Common myeloid progenitor, CD34-positive (primary cell): ENCODE measurements at regions not wholly inside any gene's neighbourhood (a gene's known extent, or its start where the extent isn't known, plus 50 kb on each side); places are given as distances from the start of the nearest gene placed in this dataset.

Experiments
- CTCF ChIA-PET: fragments of 350-600 bp; sonication (Branson Sonifier 250); formaldehyde crosslinking; loops from one replicate; lab custom pipeline; 2021; ENCODE audit warnings: antibody characterized with exemption; lab: Charles Lee
- POLR2A ChIA-PET: fragments of 350-600 bp; sonication (Branson Sonifier 250); formaldehyde crosslinking; loops from one replicate; lab custom pipeline; 2021; ENCODE audit warnings: antibody characterized with exemption; lab: Charles Lee
- DNase-seq, 3 donors: peaks; one replicate each; pipeline versions ENCODE4 v3.0.0 to v3.0.0-alpha.2; 2013
- H3K27ac ChIP-seq, 2 experiments: 1 replicate in 1 of 2; 2 replicates in 1 of 2; pipeline ENCODE4 v1.7.0; 2013; ENCODE audit warnings: inconsistent platforms in 2 of 2, low read length in 2 of 2, mild to moderate bottlenecking in 2 of 2, low read depth in 1 of 2, moderate library complexity in 1 of 2; ENCODE audit not compliant: severe bottlenecking in 2 of 2, insufficient read depth in 1 of 2, poor library complexity in 1 of 2
- H3K27me3 ChIP-seq, 5 experiments: replicated peaks in 2 of 5; 1 replicate in 3 of 5; 2 replicates in 2 of 5; pipeline versions ENCODE4 v1.6.1 to v1.7.0; 2013; ENCODE audit warnings: low read length in 4 of 5, mild to moderate bottlenecking in 2 of 5, moderate library complexity in 2 of 5, inconsistent platforms in 1 of 5; ENCODE audit not compliant: insufficient read depth in 5 of 5, control insufficient read depth in 4 of 5
- H3K36me3 ChIP-seq, 4 experiments: 1 replicate in 2 of 4; 2 replicates in 2 of 4; pipeline versions ENCODE4 v1.6.1 to v1.7.0; 2013; ENCODE audit warnings: low read length in 3 of 4, control low read depth in 1 of 4, mild to moderate bottlenecking in 1 of 4; ENCODE audit not compliant: control insufficient read depth in 4 of 4, insufficient read depth in 4 of 4
- H3K4me1 ChIP-seq, 4 experiments: 1 replicate in 3 of 4; 2 replicates in 1 of 4; pipeline versions ENCODE4 v1.6.1 to v1.7.1; 2013; ENCODE audit warnings: low read length in 3 of 4, mild to moderate bottlenecking in 3 of 4, control low read depth in 1 of 4, inconsistent platforms in 1 of 4, moderate library complexity in 1 of 4; ENCODE audit not compliant: control insufficient read depth in 4 of 4, insufficient read depth in 4 of 4; ENCODE audit errors: control extremely low read depth in 1 of 4
- H3K4me3 ChIP-seq, 7 experiments: 1 replicate in 4 of 7; 2 replicates in 3 of 7; pipeline versions ENCODE4 v1.5.1 to v1.7.0; 2013; ENCODE audit warnings: mild to moderate bottlenecking in 7 of 7, low read length in 6 of 7, moderate library complexity in 6 of 7, inconsistent platforms in 2 of 7, low read depth in 2 of 7, control low read depth in 1 of 7; ENCODE audit not compliant: insufficient read depth in 4 of 7, control insufficient read depth in 1 of 7; ENCODE audit errors: extremely low read depth in 1 of 7
- H3K9me3 ChIP-seq, 5 experiments: 1 replicate in 4 of 5; 2 replicates in 1 of 5; pipeline versions ENCODE4 v1.6.1 to v1.7.1; 2013; ENCODE audit warnings: low read length in 4 of 5, mild to moderate bottlenecking in 2 of 5, inconsistent platforms in 1 of 5, low read depth in 1 of 5, moderate library complexity in 1 of 5; ENCODE audit not compliant: control insufficient read depth in 4 of 5, insufficient read depth in 2 of 5; ENCODE audit errors: control extremely low read depth in 1 of 5
- WGBS: methylation state at CpG from one replicate; pipeline ENCODE4 v1.1.5; 2013; ENCODE audit not compliant: insufficient coverage; 5-methylcytosine and 5-hydroxymethylcytosine counted together

DNA sequence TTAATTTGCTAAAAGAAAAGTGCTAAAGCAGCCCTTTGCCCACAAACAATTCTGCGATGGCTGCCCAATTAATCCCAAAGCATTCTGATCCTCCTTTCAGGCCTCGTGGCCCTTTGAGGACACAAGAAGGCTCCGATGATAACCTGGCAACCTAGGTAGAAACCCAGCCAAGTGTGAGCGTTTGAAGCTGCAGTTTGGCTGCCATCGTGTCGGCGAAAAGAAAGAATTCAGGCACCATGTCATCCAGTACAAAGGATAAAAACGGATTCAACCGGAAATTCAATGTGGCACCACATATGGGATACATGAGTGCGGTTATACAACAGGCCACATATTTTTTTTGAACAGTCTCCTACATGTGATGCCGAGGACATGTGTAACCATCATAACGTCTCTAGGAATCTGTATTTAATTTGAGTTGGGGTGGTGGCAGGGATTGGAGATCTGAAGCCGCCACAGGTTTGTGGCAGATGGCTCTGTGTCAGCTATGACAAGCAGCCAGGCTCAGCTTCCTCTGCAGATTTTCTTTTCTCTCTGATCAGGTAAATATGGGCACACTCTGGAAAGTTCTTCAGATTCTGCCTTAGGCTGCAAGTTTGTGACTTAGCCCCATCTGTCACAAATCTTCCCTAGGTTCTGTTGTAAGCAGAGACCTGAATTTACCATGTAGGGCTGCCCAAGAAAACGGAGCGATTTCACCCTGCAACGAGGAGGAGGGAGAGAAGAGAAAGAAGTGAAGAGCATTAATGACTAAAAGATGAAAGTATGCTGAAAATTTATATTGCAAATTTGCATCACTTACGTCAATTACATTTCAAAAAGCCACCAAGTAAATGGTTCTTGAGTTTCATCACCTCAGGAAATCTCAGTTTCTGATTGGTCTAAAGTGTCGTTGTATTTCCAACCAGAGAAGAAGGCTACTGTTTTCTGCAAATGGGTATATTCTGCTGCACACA lies 573.2 kb downstream of the ZEB2 start:
- Histone ChIP-seq H3K27ac (no peak overlapping the region), H3K36me3 (peaks cover 0 to 7% (median 3%) of the 10 kb centered on the region in 4 experiments), H3K27me3 (no peaks in the 10 kb centered on the region), H3K9me3 (peaks cover 0 to 2% (median 0%) of the 10 kb centered on the region in 5 experiments), H3K4me3 (no peak overlapping the region), H3K4me1 (peaks cover 0 to 11% (median 0%) of the 10 kb centered on the region in 4 experiments)
- ChIA-PET POLR2A (no interaction called here), CTCF (no interaction called here)
- WGBS: 100% methylated on average over 12 of the region's 18 CpGs
- no peak for DNase-seq

DNA sequence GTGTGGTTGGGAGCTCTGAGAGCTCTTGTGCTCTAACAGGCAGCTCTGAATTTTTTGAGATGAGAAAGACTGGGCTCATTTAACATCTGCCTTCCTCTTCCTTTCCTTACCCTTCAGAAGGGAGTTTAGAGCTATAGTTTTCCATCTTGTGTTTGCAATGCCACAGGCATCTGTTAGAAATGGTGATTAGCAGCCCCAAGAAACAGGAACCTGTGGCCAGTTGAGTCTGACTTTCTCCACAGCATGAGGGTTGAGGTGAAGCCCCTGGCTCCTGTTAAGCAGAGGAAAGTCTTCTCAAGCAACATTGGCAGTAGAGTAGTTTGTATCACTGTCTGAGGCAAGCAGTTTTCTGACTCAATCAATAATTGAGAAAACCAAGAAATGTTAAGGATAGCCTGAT lies 577.4 kb downstream of the ZEB2 start:
- H3K4me1 ChIP-seq: peaks cover 0 to 18% (median 4%) of the 10 kb centered on the region in 4 experiments
- CTCF ChIA-PET: no interaction called here
- H3K36me3 ChIP-seq: peaks cover 0 to 7% (median 3%) of the 10 kb centered on the region in 4 experiments
- POLR2A ChIA-PET: no interaction called here
- no peak overlapping the region for H3K27ac ChIP-seq
- H3K4me3 ChIP-seq: no peak overlapping the region
- H3K9me3 ChIP-seq: peaks cover 0 to 2% (median 0%) of the 10 kb centered on the region in 5 experiments
- DNase-seq: peak in 2 of 3 donors; percentile 61 to 77
- peaks cover 0 to 27% (median 7%) of the 10 kb centered on the region in 5 experiments for H3K27me3 ChIP-seq

DNA sequence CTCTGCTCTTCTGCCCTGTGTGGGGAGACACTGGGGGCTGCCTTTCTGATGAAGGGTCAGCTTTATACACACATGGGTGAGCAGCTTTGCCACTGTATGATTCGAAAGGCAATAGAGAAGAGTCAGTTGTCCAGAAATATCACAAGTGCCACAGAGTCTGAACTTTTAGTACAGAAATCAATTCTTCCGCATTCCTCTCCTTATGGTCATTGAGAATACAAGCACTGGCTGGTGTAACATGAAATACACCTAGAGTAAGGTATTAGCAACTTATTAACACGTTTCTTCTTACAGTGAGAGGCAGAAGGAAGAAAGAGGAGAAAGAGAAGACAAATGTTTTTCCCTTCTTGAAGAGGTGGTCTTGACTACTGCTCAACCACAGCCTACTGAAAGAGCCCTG lies 579.2 kb downstream of the ZEB2 start:
- H3K27me3 ChIP-seq: peaks cover 2 to 44% (median 14%) of the 10 kb centered on the region in 5 experiments
- peaks cover 0 to 3% (median under 1%) of the 10 kb centered on the region in 4 experiments for H3K36me3 ChIP-seq
- no peak for DNase-seq
- POLR2A ChIA-PET: no interaction called here
- H3K4me3 ChIP-seq: no peak overlapping the region
- H3K27ac ChIP-seq: no peak overlapping the region
- CTCF ChIA-PET: no interaction called here
- H3K9me3 ChIP-seq: peaks cover 0 to 2% (median 0%) of the 10 kb centered on the region in 5 experiments
- WGBS: 100% methylated on average over 2 of the region's 3 CpGs
- H3K4me1 ChIP-seq: peaks cover 0 to 30% (median 16%) of the 10 kb centered on the region in 4 experiments

DNA sequence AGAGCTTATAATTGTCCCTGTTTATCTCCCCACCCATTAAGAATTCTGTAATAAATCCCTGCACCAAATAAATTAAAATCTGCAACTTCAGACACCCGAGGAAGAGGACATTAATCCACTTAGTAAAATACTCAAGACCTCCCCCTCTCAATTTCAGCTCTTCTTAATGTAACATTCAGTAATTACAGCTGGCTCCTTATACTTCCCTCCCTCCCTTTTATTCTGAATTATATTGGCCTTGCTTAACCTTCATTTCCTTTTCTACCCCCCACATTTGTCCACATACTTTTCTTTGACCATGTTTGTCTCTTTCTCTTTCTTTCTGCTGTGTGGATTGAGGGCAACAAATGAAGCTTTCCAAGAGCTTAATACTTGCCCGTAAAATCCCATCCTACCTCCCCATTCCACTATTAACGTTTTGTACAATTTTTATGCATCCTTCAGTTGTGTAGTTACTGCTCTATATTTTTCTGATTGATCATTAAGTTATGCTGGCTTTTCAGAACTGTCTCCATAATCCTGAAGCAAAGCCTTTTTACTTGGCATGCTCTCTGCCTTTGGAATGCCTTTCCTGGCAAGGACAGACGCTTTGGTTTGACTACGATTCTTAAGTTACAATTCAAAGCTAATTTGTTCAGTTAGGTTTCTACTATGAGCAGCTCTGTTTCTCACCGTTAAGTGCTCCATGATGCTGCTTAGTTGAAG lies 580.1 kb downstream of the ZEB2 start:
- CTCF ChIA-PET: interaction anchor here (0.6 kb wide), 1 partner anchor 30 kb away, joined by 3 read pairs; no protein-coding TSS in a partner anchor
- POLR2A ChIA-PET: no interaction called here
- H3K4me1 ChIP-seq: peaks cover 0 to 30% (median 16%) of the 10 kb centered on the region in 4 experiments
- peaks cover 0 to 2% (median 0%) of the 10 kb centered on the region in 5 experiments for H3K9me3 ChIP-seq
- no peak for DNase-seq
- H3K27ac ChIP-seq: no peak overlapping the region
- H3K27me3 ChIP-seq: peaks cover 2 to 48% (median 15%) of the 10 kb centered on the region in 5 experiments
- WGBS: 93% methylated on average over 3 of the region's 6 CpGs
- no peak overlapping the region for H3K4me3 ChIP-seq
- H3K36me3 ChIP-seq: peaks cover 0 to 3% (median 0%) of the 10 kb centered on the region in 4 experiments

DNA sequence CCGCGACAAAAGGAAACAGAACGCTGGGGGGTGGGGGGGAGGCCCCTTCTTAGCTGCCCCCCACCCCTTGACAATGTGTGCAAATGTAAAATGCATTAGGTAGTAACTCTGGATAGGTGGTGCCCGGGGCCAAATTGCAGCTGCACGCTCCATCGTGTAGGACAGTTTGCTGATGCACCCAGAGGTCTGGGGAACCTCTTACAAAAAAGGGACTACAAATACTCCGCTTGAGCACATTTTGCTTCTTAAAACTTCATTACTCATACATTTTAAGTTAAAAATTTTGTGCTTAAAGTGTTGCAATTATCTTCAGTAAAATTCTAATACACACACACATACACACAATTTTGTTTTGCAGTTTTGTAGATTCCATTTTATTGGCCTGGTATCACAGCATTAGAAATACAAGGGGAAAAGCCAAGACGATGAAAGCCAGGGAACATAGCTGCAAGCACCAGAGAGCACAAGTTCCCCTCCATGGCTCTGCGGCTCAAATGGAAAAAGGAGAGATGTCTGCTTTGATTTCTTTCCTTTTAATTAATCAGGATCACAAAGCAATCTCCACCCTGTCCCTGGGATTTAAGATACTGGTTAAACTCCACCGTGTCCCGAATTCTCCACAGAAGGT lies 582.1 kb downstream of the ZEB2 start:
- DNase-seq: peak in 1 of 3 donors; percentile 59
- peaks cover 0 to 3% (median 0%) of the 10 kb centered on the region in 4 experiments for H3K36me3 ChIP-seq
- no peak overlapping the region for H3K27ac ChIP-seq
- peaks cover 2 to 48% (median 15%) of the 10 kb centered on the region in 5 experiments for H3K27me3 ChIP-seq
- CTCF ChIA-PET: interaction anchor here (1.1 to 1.3 kb wide), 2 partner anchors 11 to 13 kb away, joined by 3 to 4 read pairs; no protein-coding TSS in a partner anchor
- peak overlapping the region; percentile 34 to 79 (median 69) for H3K4me3 ChIP-seq
- H3K4me1 ChIP-seq: peaks cover 0 to 27% (median 16%) of the 10 kb centered on the region in 4 experiments
- H3K9me3 ChIP-seq: peaks cover 0 to 2% (median 0%) of the 10 kb centered on the region in 5 experiments
- WGBS: 50% methylated on average over 4 of the region's 11 CpGs
- POLR2A ChIA-PET: no interaction called here

DNA sequence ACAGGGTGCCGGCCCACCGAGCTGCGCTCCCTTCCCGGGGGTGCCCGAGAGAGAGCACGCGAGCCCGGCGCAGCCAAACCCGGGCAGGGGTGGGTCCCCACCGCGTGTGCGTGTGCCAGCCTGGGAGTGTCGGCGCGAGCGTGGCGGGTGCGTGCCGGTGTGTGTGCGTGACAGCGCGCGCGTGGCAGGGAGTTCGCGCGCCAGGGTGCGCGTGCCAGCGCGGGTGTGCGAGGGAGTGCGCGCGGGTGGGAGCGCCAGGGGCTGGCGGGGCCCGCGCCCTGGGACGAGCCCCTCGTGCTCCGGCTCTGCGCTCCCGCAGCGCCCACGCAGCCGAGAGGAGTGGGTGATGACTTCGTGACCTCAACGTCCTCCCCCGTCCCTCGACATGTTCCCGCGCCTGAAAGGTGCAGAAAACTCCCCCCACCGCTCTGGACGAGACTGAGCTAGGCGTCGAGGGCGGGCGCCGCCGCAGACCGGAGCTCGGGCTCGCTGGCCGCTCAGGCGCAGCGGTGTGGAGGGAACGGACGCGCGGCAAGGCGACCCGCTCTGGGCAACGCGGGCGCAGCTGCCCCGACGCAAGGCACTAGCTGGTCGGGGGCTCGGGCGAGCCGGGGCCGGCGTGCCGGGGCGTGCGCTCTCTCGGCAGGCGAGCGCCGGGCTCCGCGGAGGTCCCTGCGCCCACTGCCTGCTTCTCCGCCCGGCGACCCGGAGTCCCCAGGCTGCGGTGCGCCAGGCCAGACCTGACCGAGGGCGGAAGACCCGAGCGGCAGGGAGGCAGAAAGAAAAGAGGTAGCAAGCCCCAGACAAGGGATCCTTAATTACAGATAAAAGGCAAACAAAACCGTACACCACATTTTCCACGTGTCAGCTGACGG lies 582.8 kb downstream of the ZEB2 start:
- peak in 2 of 3 donors; percentile 49 to 64 for DNase-seq
- POLR2A ChIA-PET: no interaction called here
- Histone ChIP-seq H3K27ac (no peak overlapping the region), H3K4me3 (peak overlapping the region; percentile 34 to 79 (median 69)), H3K36me3 (peaks cover 0 to under 1% (median 0%) of the 10 kb centered on the region in 4 experiments), H3K9me3 (no peaks in the 10 kb centered on the region), H3K27me3 (peaks cover 2 to 48% (median 15%) of the 10 kb centered on the region in 5 experiments), H3K4me1 (peaks cover 0 to 22% (median 16%) of the 10 kb centered on the region in 4 experiments)
- CTCF ChIA-PET: interaction anchor here (1.1 to 1.3 kb wide), 2 partner anchors 12 to 13 kb away, joined by 3 to 4 read pairs; no protein-coding TSS in a partner anchor
- under 1% methylated on average over 94 of the region's 108 CpGs for WGBS
